HTR-8/SVneo (cell line): ENCODE measurements at regions not wholly inside any gene's neighbourhood (a gene's known extent, or its start where the extent isn't known, plus 50 kb on each side); places are given as distances from the start of the nearest gene placed in this dataset.
"Not testable (repeated sequence)": the region's sequence is repeated elsewhere in the genome, so short reads cannot be mapped to it uniquely, and the experiment has no call there.

ENCODE experiments used
- DNase-seq: peaks from one replicate; pipeline ENCODE4 v3.0.0; 2011; ENCODE audit warnings: low spot score, mixed read lengths; ENCODE audit not compliant: insufficient read length
- FAIRE-seq: peaks from 2 replicates; lab custom pipeline; 2011; peaks lifted over from hg19 to GRCh38; lab: Jason Lieb, UNC

GRCh38 chr3:102348904-102349303 is 85.9 kb upstream of the ZPLD1 start:
- no peak for FAIRE-seq
- DNase-seq = no peak

- FAIRE-seq (no peak), DNase-seq (no peak)
Observed at GRCh38 chr3:102353148-102353547, 81.7 kb upstream of the ZPLD1 start.

- FAIRE-seq (no peak), DNase-seq (no peak)
Observed at GRCh38 chr3:102353805-102354204, 81.0 kb upstream of the ZPLD1 start.

GRCh38 chr3:102354818-102355515 is 79.8 kb upstream of the ZPLD1 start:
- DNase-seq = no peak
- FAIRE-seq = no peak

- DNase-seq (no peak), FAIRE-seq (no peak)
Observed at GRCh38 chr3:102356506-102356905, 78.3 kb upstream of the ZPLD1 start.

DNA sequence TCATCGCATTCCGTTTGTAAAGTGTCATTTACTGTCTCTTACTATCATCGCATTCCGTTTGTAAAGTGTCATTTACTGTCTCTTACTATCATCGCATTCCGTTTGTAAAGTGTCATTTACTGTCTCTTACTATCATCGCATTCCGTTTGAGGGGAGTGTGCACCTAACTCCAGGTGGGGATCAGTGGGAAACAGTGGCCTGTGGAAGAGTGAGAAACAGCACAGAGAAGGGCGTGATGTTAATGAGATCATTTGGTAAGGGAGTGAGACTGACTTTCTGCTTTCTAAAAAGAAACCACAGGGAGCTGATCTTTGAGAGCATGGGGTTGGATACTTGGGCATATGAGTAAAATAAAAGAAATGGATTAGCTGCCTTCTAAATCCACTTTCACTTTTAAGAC is 77.5 kb upstream of the ZPLD1 start:
- not testable (repeated sequence) for DNase-seq, FAIRE-seq

- FAIRE-seq = no peak
- no peak for DNase-seq
Observed at GRCh38 chr3:102360183-102360860, 74.5 kb upstream of the ZPLD1 start.

GRCh38 chr3:102361101-102361500 is 73.7 kb upstream of the ZPLD1 start:
- FAIRE-seq (no peak), DNase-seq (no peak)

- FAIRE-seq, DNase-seq: not testable (repeated sequence)
Observed at GRCh38 chr3:102366116-102366515, 68.7 kb upstream of the ZPLD1 start.

- FAIRE-seq = no peak
- DNase-seq = no peak
Observed at GRCh38 chr3:102374863-102375634, 59.8 kb upstream of the ZPLD1 start.

DNA sequence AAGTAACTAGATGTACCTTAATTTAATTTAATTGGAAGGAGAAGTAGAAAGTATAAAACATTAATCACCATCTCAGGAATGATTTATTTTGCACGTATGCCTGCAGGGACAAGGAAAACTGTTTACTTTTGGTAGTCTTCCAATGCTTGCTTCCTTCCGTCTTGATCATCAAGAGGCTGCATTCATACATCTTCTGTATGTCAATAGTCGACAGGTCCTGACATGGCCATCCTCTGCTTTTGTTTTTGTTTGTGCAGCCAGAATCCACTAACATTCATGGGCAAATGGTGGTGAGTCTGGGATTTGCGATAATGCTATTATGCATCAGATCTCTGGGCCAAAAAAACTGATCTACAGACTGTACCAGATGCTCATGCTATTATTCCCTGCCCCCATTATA is 56.6 kb upstream of the ZPLD1 start:
- DNase-seq = no peak
- no peak for FAIRE-seq

GRCh38 chr3:102382201-102382600 is 52.6 kb upstream of the ZPLD1 start:
- not testable (repeated sequence) for DNase-seq, FAIRE-seq
